H1 (cell line): ENCODE measurements at regions not wholly inside any gene's neighbourhood (a gene's known extent, or its start where the extent isn't known, plus 50 kb on each side); places are given as distances from the start of the nearest gene placed in this dataset.

Experiments
- CTCF ChIA-PET: fragments of 300-600 bp; sonication (Branson Sonifier 250); formaldehyde crosslinking; loops from one replicate; lab custom pipeline; 2021; ENCODE audit not compliant: partially characterized antibody; lab: Charles Lee
- POLR2A ChIA-PET: fragments of 300-600 bp; sonication (Branson Sonifier 250); formaldehyde crosslinking; loops from one replicate; lab custom pipeline; 2021; ENCODE audit warnings: inconsistent platforms; ENCODE audit not compliant: partially characterized antibody; lab: Charles Lee
- DNase-seq, 2 experiments: peaks; one replicate each; pipeline versions ENCODE4 v3.0.0 to v3.0.0-alpha.2; 2010 to 2022; ENCODE audit warnings: low spot score in 2 of 2, low read depth in 1 of 2, mixed read lengths in 1 of 2
- FAIRE-seq: peaks from 2 replicates; lab custom pipeline; 2011; peaks lifted over from hg19 to GRCh38; lab: Jason Lieb, UNC
- H2AFZ ChIP-seq: 2 replicates; pipeline ENCODE4 v1.8.1; 2012; ENCODE audit warnings: low read length, inconsistent platforms
- H2AK5ac ChIP-seq: 2 replicates; pipeline ENCODE4 v1.6.1; 2013; ENCODE audit warnings: low read depth, low read length
- H2BK120ac ChIP-seq: replicated peaks from 2 replicates; pipeline ENCODE3; 2013; ENCODE audit warnings: low read depth, low read length, inconsistent platforms
- H2BK12ac ChIP-seq: 2 replicates; pipeline ENCODE4 v1.6.1; 2013; ENCODE audit warnings: low read depth, low read length
- H2BK15ac ChIP-seq: 2 replicates; pipeline ENCODE4 v1.6.1; 2013; ENCODE audit warnings: low read length
- H2BK20ac ChIP-seq: 2 replicates; pipeline ENCODE4 v1.6.1; 2013; ENCODE audit warnings: low read length
- H2BK5ac ChIP-seq: 2 replicates; pipeline ENCODE4 v1.6.1; 2013; ENCODE audit warnings: low read depth, low read length
- H3K14ac ChIP-seq: 2 replicates; pipeline ENCODE4 v1.6.1; 2013; ENCODE audit warnings: inconsistent platforms; ENCODE audit not compliant: insufficient read length
- H3K18ac ChIP-seq: 2 replicates; pipeline ENCODE4 v1.6.1; 2013; ENCODE audit warnings: low read length; ENCODE audit errors: extremely low read depth
- H3K23ac ChIP-seq: 2 replicates; pipeline ENCODE4 v1.6.1; 2013; ENCODE audit warnings: inconsistent platforms; ENCODE audit not compliant: insufficient read length
- H3K23me2 ChIP-seq: 2 replicates; pipeline ENCODE4 v1.6.1; 2013; ENCODE audit warnings: low read depth, low read length
- H3K27ac ChIP-seq: 2 replicates; pipeline ENCODE4 v1.6.1; 2011; ENCODE audit warnings: low read depth, low read length, inconsistent platforms
- H3K27me3 ChIP-seq, 4 experiments: replicated peaks in 1 of 4; 1 replicate in 1 of 4; 2 replicates in 3 of 4; pipeline versions ENCODE4 v1.6.1 to v1.8.1; 2011 to 2013; ENCODE audit warnings: low read length in 3 of 4, mild to moderate bottlenecking in 3 of 4, inconsistent platforms in 2 of 4, mixed read lengths in 2 of 4, moderate library complexity in 1 of 4; ENCODE audit not compliant: control insufficient read depth in 3 of 4, insufficient read depth in 3 of 4; ENCODE audit errors: extremely low read depth in 1 of 4
- H3K36me3 ChIP-seq, 4 experiments: 2 replicates each; pipeline versions ENCODE4 v1.6.1 to v1.8.1; 2011 to 2013; ENCODE audit warnings: mild to moderate bottlenecking in 4 of 4, low read length in 3 of 4, moderate library complexity in 2 of 4, control low read depth in 1 of 4, inconsistent platforms in 1 of 4; ENCODE audit not compliant: insufficient read depth in 4 of 4, control insufficient read depth in 2 of 4
- H3K4ac ChIP-seq: replicated peaks from 2 replicates; pipeline ENCODE3; 2013; ENCODE audit warnings: low read length, low read depth, mixed read lengths, inconsistent platforms; ENCODE audit not compliant: insufficient read length
- H3K4me1 ChIP-seq, 4 experiments: replicated peaks in 1 of 4; 1 replicate in 1 of 4; 2 replicates in 3 of 4; pipeline versions ENCODE4 v1.6.1 to v1.8.1; 2011 to 2013; ENCODE audit warnings: low read length in 3 of 4, inconsistent platforms in 2 of 4, mixed read lengths in 1 of 4; ENCODE audit not compliant: insufficient read depth in 4 of 4, control insufficient read depth in 3 of 4
- H3K4me2 ChIP-seq, 2 experiments: 2 replicates each; pipeline versions ENCODE4 v1.6.1 to v1.8.1; 2011 to 2013; ENCODE audit warnings: low read depth in 2 of 2, low read length in 2 of 2, control low read depth in 1 of 2, inconsistent platforms in 1 of 2, mild to moderate bottlenecking in 1 of 2; ENCODE audit not compliant: insufficient read depth in 1 of 2
- H3K4me3 ChIP-seq, 4 experiments: fragments of 200-600, 300-600 bp in 1 of 4; sonication (generic), shearing (Covaris generic), sonication (Bioruptor Twin) in 1 of 4; 2 replicates each; pipeline versions ENCODE4 v1.5.1 to v1.8.1; 2011 to 2016; ENCODE audit warnings: low read length in 4 of 4, low read depth in 3 of 4, control low read depth in 2 of 4, inconsistent platforms in 2 of 4, mild to moderate bottlenecking in 2 of 4, mixed read lengths in 1 of 4, moderate library complexity in 1 of 4; ENCODE audit not compliant: insufficient read depth in 2 of 4; ENCODE audit errors: extremely low read depth in 1 of 4
- H3K56ac ChIP-seq: replicated peaks from 2 replicates; pipeline ENCODE3; 2013; ENCODE audit warnings: low read depth, mild to moderate bottlenecking, mixed read lengths, low read length, inconsistent platforms; ENCODE audit not compliant: insufficient read length
- H3K79me1 ChIP-seq: 2 replicates; pipeline ENCODE4 v1.6.1; 2013; ENCODE audit warnings: low read depth, low read length, control low read depth
- H3K79me2 ChIP-seq, 2 experiments: 2 replicates each; pipeline versions ENCODE4 v1.6.1 to v1.8.1; 2012 to 2013; ENCODE audit warnings: low read length in 2 of 2, mild to moderate bottlenecking in 2 of 2, inconsistent platforms in 1 of 2; ENCODE audit not compliant: insufficient read depth in 2 of 2, control insufficient read depth in 1 of 2
- H3K9ac ChIP-seq, 4 experiments: replicated peaks in 1 of 4; 1 replicate in 1 of 4; 2 replicates in 3 of 4; pipeline versions ENCODE4 v1.6.1 to v1.8.1; 2011 to 2013; ENCODE audit warnings: low read depth in 3 of 4, low read length in 3 of 4, control low read depth in 2 of 4, mild to moderate bottlenecking in 2 of 4, moderate library complexity in 2 of 4, inconsistent platforms in 1 of 4; ENCODE audit errors: extremely low read depth in 1 of 4
- H3K9me3 ChIP-seq, 2 experiments: 2 replicates each; pipeline versions ENCODE4 v1.6.1 to v1.8.1; 2012 to 2013; ENCODE audit warnings: mild to moderate bottlenecking in 2 of 2, moderate library complexity in 2 of 2, control low read depth in 1 of 2, inconsistent platforms in 1 of 2, low read depth in 1 of 2, low read length in 1 of 2, mixed read lengths in 1 of 2; ENCODE audit not compliant: insufficient read depth in 2 of 2
- H4K20me1 ChIP-seq, 2 experiments: replicated peaks in 1 of 2; 2 replicates each; pipeline versions ENCODE3 to v1.8.1; 2011 to 2013; ENCODE audit warnings: inconsistent platforms in 2 of 2, low read length in 2 of 2, mild to moderate bottlenecking in 1 of 2; ENCODE audit not compliant: insufficient read depth in 2 of 2, control insufficient read depth in 1 of 2
- H4K5ac ChIP-seq: 2 replicates; pipeline ENCODE4 v1.6.1; 2013; ENCODE audit warnings: low read length, low read depth, mixed read lengths, inconsistent platforms; ENCODE audit not compliant: insufficient read length
- H4K8ac ChIP-seq: 2 replicates; pipeline ENCODE4 v1.8.0; 2013; ENCODE audit warnings: mild to moderate bottlenecking, moderate library complexity, low read length, inconsistent platforms; ENCODE audit not compliant: insufficient read depth; ENCODE audit errors: extremely low read depth
- H4K91ac ChIP-seq: replicated peaks from 2 replicates; pipeline ENCODE3; 2013; ENCODE audit warnings: low read length, mixed read lengths, inconsistent platforms; ENCODE audit not compliant: insufficient read length
- GTF2F1 ChIP-seq: IDR thresholded peaks from 2 replicates; pipeline ENCODE4 v1.6.1; 2012; ENCODE audit warnings: low read depth, low read length, improper control_type of control experiment, borderline replicate concordance
- WGBS, 2 experiments: shearing (Covaris generic) in 1 of 2; methylation state at CpG; one replicate each; pipeline versions ENCODE4 v1.1.6 to v1.1.7; 2013 to 2015; ENCODE audit warnings: low lambda C conversion rate in 2 of 2, mixed read lengths in 2 of 2, inconsistent platforms in 1 of 2, low coverage in 1 of 2, missing lambda C conversion rate in 1 of 2; ENCODE audit not compliant: insufficient replicate concordance in 2 of 2, insufficient coverage in 1 of 2, insufficient read length in 1 of 2; ENCODE audit errors: extremely low coverage in 1 of 2, missing lambda C conversion rate in 1 of 2; 5-methylcytosine and 5-hydroxymethylcytosine counted together

DNA sequence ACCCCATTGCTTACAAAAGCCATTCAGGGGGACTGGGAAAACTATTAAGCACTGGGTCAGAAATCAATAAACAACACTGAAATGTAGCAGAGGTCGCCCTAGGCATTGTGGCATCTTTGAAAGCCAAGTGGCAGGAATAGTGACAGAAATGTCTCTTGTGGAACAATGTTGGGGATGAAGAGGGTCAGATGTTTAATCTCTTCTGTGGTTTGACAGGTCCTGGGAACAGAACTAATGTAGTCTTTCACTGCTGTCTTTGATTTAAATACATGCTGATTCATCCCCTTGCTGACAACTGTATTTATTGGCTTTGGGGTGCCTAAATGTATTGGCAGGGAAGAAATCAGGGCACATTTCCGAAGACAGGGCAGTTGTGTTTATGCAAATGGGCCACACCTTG is 194.8 kb downstream of the ATG4C start:
- no peak overlapping the region for H3K14ac ChIP-seq
- H3K36me3 ChIP-seq = no peaks in the 10 kb centered on the region
- H2BK20ac ChIP-seq = no peak overlapping the region
- no peak overlapping the region for H4K5ac ChIP-seq
- H3K79me1 ChIP-seq = no peaks in the 10 kb centered on the region
- H3K9me3 ChIP-seq = no peaks in the 10 kb centered on the region
- H4K20me1 ChIP-seq = no peaks in the 10 kb centered on the region
- H3K4me1 ChIP-seq = peaks cover 0 to 3% (median 1%) of the 10 kb centered on the region in 4 experiments; a peak in 2 of 7 replicates
- H2AK5ac ChIP-seq = no peak overlapping the region
- no peak overlapping the region for H3K9ac ChIP-seq
- no peak overlapping the region for H3K4me3 ChIP-seq
- H3K56ac ChIP-seq = no peak overlapping the region
- H3K23ac ChIP-seq = no peak overlapping the region
- no peak overlapping the region for H3K18ac ChIP-seq
- H3K27me3 ChIP-seq = no peaks in the 10 kb centered on the region
- no peak for DNase-seq
- no peak for FAIRE-seq
- no peak overlapping the region for H4K91ac ChIP-seq
- no peak overlapping the region for H4K8ac ChIP-seq
- H2BK15ac ChIP-seq = no peak overlapping the region
- no peak overlapping the region for H3K4ac ChIP-seq
- 93% methylated on average over 2 of the region's 2 CpGs; no CpG with 5 or more reads in 1 of the 2 experiments for WGBS, 2 experiments
- no peak overlapping the region for H3K4me2 ChIP-seq
- no peak overlapping the region for H2AFZ ChIP-seq
- H2BK12ac ChIP-seq = no peak overlapping the region
- no peak overlapping the region for H3K27ac ChIP-seq
- POLR2A ChIA-PET = no interaction called here
- H3K79me2 ChIP-seq = no peaks in the 10 kb centered on the region
- no peaks in the 10 kb centered on the region for H3K23me2 ChIP-seq
- H2BK5ac ChIP-seq = no peak overlapping the region
- CTCF ChIA-PET = interaction anchor here (1.0 to 7.9 kb wide), 3 partner anchors 10 to 597 kb away, joined by 3 to 53 read pairs (median 11); no protein-coding TSS in a partner anchor
- no peak overlapping the region for H2BK120ac ChIP-seq
- TF ChIP-seq GTF2F1 = no peak
